OCI-LY1 (cell line): ENCODE measurements at regions not wholly inside any gene's neighbourhood (a gene's known extent, or its start where the extent isn't known, plus 50 kb on each side); places are given as distances from the start of the nearest gene placed in this dataset.
A peak's percentile ranks its signal among the peaks of the same experiment; 100 is the strongest.

Experiments used
- H2AFZ ChIP-seq: fragments of 200-600 bp; sonication (generic), shearing (Covaris generic); 2 replicates; pipeline ENCODE4 v1.6.0; 2014; ENCODE audit warnings: antibody characterized with exemption, mild to moderate bottlenecking, low read length
- H3F3A ChIP-seq: fragments of 200-600 bp; sonication (generic), shearing (Covaris generic); 2 replicates; pipeline ENCODE4 v1.6.0; 2014; ENCODE audit warnings: mild to moderate bottlenecking, antibody characterized with exemption, low read length, moderate library complexity; ENCODE audit not compliant: insufficient read depth
- H3K27ac ChIP-seq: fragments of 200-600 bp; sonication (generic); 2 replicates; pipeline ENCODE4 v1.5.1; 2014; ENCODE audit warnings: low read length, mixed run types, mild to moderate bottlenecking, low read depth; ENCODE audit not compliant: poor library complexity, severe bottlenecking
- H3K27me3 ChIP-seq: fragments of 200-600 bp; sonication (generic); 2 replicates; pipeline ENCODE4 v1.6.0; 2014; ENCODE audit warnings: antibody characterized with exemption, mild to moderate bottlenecking, low read length, moderate library complexity; ENCODE audit not compliant: insufficient read depth
- H3K36me3 ChIP-seq: fragments of 200-600 bp; sonication (generic); 2 replicates; pipeline ENCODE4 v1.6.1; 2014; ENCODE audit warnings: mild to moderate bottlenecking, antibody characterized with exemption, low read length, moderate library complexity, mixed read lengths; ENCODE audit not compliant: insufficient read depth
- H3K4me1 ChIP-seq: fragments of 200-600 bp; sonication (generic); 2 replicates; pipeline ENCODE4 v1.5.1; 2014; ENCODE audit warnings: mild to moderate bottlenecking, low read length, moderate library complexity; ENCODE audit not compliant: insufficient read depth, severe bottlenecking
- H3K4me2 ChIP-seq: fragments of 200-600 bp; sonication (generic), shearing (Covaris generic); 2 replicates; pipeline ENCODE4 v1.6.1; 2014; ENCODE audit warnings: low read length
- H3K4me3 ChIP-seq: fragments of 200-600 bp; sonication (generic); 2 replicates; pipeline ENCODE4 v1.5.1; 2014; ENCODE audit warnings: low read length, low read depth, mild to moderate bottlenecking, mixed read lengths; ENCODE audit not compliant: poor library complexity, severe bottlenecking
- H3K79me2 ChIP-seq: fragments of 200-600 bp; shearing (Covaris generic); 2 replicates; pipeline ENCODE4 v1.6.1; 2016; ENCODE audit warnings: mixed run types, low read length, mixed read lengths; ENCODE audit not compliant: insufficient read depth
- H3K9ac ChIP-seq: fragments of 200-600 bp; sonication (generic), shearing (Covaris generic); 2 replicates; pipeline ENCODE4 v1.6.1; 2014; ENCODE audit warnings: mild to moderate bottlenecking, low read length, mixed read lengths
- H3K9me2 ChIP-seq: fragments of 200-600 bp; sonication (generic), shearing (Covaris generic); 2 replicates; pipeline ENCODE4 v1.6.1; 2014; ENCODE audit warnings: low read depth, mild to moderate bottlenecking, low read length, mixed read lengths
- H3K9me3 ChIP-seq: fragments of 200-600 bp; shearing (Covaris generic); 2 replicates; pipeline ENCODE4 v1.6.1; 2014; ENCODE audit warnings: low read length, mixed read lengths
- H4K20me1 ChIP-seq: fragments of 200-600 bp; sonication (generic), shearing (Covaris generic); 2 replicates; pipeline ENCODE4 v1.6.0; 2016; ENCODE audit warnings: mild to moderate bottlenecking, low read length; ENCODE audit not compliant: insufficient read depth
- EZH2 ChIP-seq: fragments of 200-600 bp; sonication (generic), shearing (Covaris generic); IDR thresholded peaks from 2 replicates; pipeline ENCODE4 v1.8.0; 2017; ENCODE audit warnings: borderline replicate concordance, mixed run types, mild to moderate bottlenecking, antibody characterized with exemption, low read length, moderate library complexity, mixed read lengths
- TF ChIP-seq, protein P1 (sequence below): fragments of 200-600 bp; sonication (generic), shearing (Covaris generic); IDR thresholded peaks from 2 replicates; pipeline ENCODE4 v1.5.1; 2017; ENCODE audit warnings: mild to moderate bottlenecking, antibody characterized with exemption, low read length, moderate library complexity, mixed read lengths

- Histone ChIP-seq H2AFZ (no peak overlapping the region), H3K79me2 (no peaks in the 10 kb centered on the region), H3K27ac (peak overlapping the region; percentile 87)
Measured at GRCh38 chr6:157768863-157769551, 54.0 kb upstream of the SNX9 start.

GRCh38 chr6:157769776-157770426 lies 53.1 kb upstream of the SNX9 start:
- no peak overlapping the region for H3K9ac ChIP-seq
- no peaks in the 10 kb centered on the region for H3K79me2 ChIP-seq
- no peak for TF ChIP-seq EZH2
- TF ChIP-seq, protein P1, sequence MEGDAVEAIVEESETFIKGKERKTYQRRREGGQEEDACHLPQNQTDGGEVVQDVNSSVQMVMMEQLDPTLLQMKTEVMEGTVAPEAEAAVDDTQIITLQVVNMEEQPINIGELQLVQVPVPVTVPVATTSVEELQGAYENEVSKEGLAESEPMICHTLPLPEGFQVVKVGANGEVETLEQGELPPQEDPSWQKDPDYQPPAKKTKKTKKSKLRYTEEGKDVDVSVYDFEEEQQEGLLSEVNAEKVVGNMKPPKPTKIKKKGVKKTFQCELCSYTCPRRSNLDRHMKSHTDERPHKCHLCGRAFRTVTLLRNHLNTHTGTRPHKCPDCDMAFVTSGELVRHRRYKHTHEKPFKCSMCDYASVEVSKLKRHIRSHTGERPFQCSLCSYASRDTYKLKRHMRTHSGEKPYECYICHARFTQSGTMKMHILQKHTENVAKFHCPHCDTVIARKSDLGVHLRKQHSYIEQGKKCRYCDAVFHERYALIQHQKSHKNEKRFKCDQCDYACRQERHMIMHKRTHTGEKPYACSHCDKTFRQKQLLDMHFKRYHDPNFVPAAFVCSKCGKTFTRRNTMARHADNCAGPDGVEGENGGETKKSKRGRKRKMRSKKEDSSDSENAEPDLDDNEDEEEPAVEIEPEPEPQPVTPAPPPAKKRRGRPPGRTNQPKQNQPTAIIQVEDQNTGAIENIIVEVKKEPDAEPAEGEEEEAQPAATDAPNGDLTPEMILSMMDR: no peak
- H3K4me3 ChIP-seq: no peak overlapping the region
- H3K27me3 ChIP-seq: peaks cover 3% of the 10 kb centered on the region; the same call in 1 of the 2 replicates
- no peak overlapping the region for H3K27ac ChIP-seq
- peaks cover 26% of the 10 kb centered on the region for H3K4me1 ChIP-seq
- H3F3A ChIP-seq: no peaks in the 10 kb centered on the region
- no peaks in the 10 kb centered on the region for H4K20me1 ChIP-seq
- H2AFZ ChIP-seq: no peak overlapping the region
- no peak overlapping the region for H3K4me2 ChIP-seq
- no peaks in the 10 kb centered on the region for H3K9me2 ChIP-seq
- H3K36me3 ChIP-seq: no peaks in the 10 kb centered on the region
- no peaks in the 10 kb centered on the region for H3K9me3 ChIP-seq

More at GRCh38 chr6:157768863-157769551, 54.0 kb upstream of the SNX9 start:
- no peaks in the 10 kb centered on the region for H3K36me3 ChIP-seq
- no peaks in the 10 kb centered on the region for H3K9me2 ChIP-seq
- H3K9me3 ChIP-seq: no peaks in the 10 kb centered on the region
- H4K20me1 ChIP-seq: no peaks in the 10 kb centered on the region
- H3K9ac ChIP-seq: no peak overlapping the region
- no peak for TF ChIP-seq EZH2
- TF ChIP-seq, protein P1: no peak
- H3F3A ChIP-seq: peaks cover 1% of the 10 kb centered on the region; the same call in 1 of the 2 replicates
- H3K27me3 ChIP-seq: peaks cover 3% of the 10 kb centered on the region; the same call in 1 of the 2 replicates
- no peak overlapping the region for H3K4me3 ChIP-seq
- peak overlapping the region; percentile 56; the same call in 1 of the 2 replicates for H3K4me2 ChIP-seq
- peaks cover 35% of the 10 kb centered on the region for H3K4me1 ChIP-seq

DNA sequence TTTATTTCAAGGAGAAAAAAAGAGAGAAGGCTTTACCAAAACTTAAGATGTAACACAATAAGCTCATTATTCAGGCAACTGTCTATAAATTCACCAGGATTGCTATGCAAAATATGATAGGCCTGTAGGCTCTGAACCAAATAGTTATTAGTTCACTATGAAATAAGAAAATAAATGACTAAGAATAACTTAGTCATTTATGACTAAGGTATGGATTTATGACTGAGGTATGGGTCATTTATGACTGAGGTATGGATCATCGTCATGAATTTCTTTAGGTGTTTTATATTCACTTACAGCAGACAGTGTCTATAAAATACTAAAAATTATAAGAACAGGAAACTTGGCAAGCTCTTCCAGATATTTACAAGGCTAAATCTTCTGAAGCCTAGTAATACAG lies 52.1 kb upstream of the SNX9 start:
- Histone ChIP-seq H3K79me2 (no peaks in the 10 kb centered on the region), H3F3A (no peaks in the 10 kb centered on the region), H3K36me3 (no peaks in the 10 kb centered on the region), H3K27me3 (peaks cover 3% of the 10 kb centered on the region; the same call in 1 of the 2 replicates), H3K27ac (no peak overlapping the region), H4K20me1 (no peaks in the 10 kb centered on the region), H3K9me3 (no peaks in the 10 kb centered on the region), H3K4me1 (peaks cover 23% of the 10 kb centered on the region), H3K4me2 (no peak overlapping the region), H3K9ac (no peak overlapping the region), H3K9me2 (no peaks in the 10 kb centered on the region), H3K4me3 (no peak overlapping the region), H2AFZ (no peak overlapping the region)
- TF ChIP-seq, protein P1: no peak
- TF ChIP-seq EZH2: no peak
